ENCODE measurements at regions not wholly inside any gene's neighbourhood (a gene's known extent, or its start where the extent isn't known, plus 50 kb on each side); places are given as distances from the start of the nearest gene placed in this dataset.

DNA sequence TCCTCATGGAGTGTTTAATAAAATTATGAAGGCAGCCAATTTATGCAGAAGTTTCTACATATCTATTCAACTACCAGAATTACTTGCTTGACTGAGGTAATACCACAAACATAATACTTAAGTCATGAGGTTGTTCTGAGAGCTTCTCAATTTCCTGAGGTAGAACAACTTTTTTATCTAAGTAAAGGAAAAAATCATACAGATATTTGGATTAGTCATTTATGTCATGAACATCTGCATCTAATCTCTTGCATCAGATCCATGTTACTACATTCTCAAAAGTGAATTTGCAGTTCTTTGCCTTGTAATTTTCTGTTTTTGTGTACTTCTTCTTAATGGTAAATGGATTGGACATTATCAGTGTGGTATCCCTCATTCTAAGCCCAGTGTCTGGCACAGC, 60.4 kb upstream of the RGMB start:
- H3K18ac ChIP-seq (ENCODE audit: extremely low read depth, low read length) = no peak overlapping the region
- H2BK12ac ChIP-seq (ENCODE audit: low read depth, low read length) = no peak overlapping the region
- no peaks in the 10 kb centered on the region for H3K27me3 ChIP-seq (replicated peaks in 1 of 4; ENCODE audit: control insufficient read depth in 3 of 4, extremely low read depth in 1 of 4, insufficient read depth in 3 of 4, low read length in 3 of 4)
- H3K79me2 ChIP-seq (ENCODE audit: control insufficient read depth in 1 of 2, insufficient read depth in 2 of 2, low read length in 2 of 2) = no peaks in the 10 kb centered on the region
- FAIRE-seq (no peak), DNase-seq (ENCODE audit: low read depth in 1 of 2, low spot score in 2 of 2) (no peak)
- H3K4me3 ChIP-seq (ENCODE audit: extremely low read depth in 1 of 4, insufficient read depth in 2 of 4, low read depth in 3 of 4, low read length in 4 of 4) = no peak overlapping the region
- no peak for TF ChIP-seq RFX5 (IDR thresholded peaks at IDR 0.05; ENCODE audit: borderline replicate concordance, low read depth, low read length)
- TF ChIP-seq RNF2 (IDR thresholded peaks at IDR 0.05; ENCODE audit: borderline replicate concordance, low read depth, low read length, missing control alignments, poor library complexity, severe bottlenecking) = no peak
- TF ChIP-seq ATF2 (IDR thresholded peaks at IDR 0.05; ENCODE audit: low read length) = no peak
- no peak for TF ChIP-seq NANOG (IDR thresholded peaks at IDR 0.05; ENCODE audit: insufficient read depth, low read depth, low read length, poor library complexity, severe bottlenecking)
- no peak overlapping the region for H2AK5ac ChIP-seq (ENCODE audit: low read depth, low read length)
- no peak overlapping the region for H3K4me2 ChIP-seq (ENCODE audit: insufficient read depth in 1 of 2, low read depth in 2 of 2, low read length in 2 of 2)
- no peaks in the 10 kb centered on the region for H3K4me1 ChIP-seq (replicated peaks in 1 of 4; ENCODE audit: control insufficient read depth in 3 of 4, insufficient read depth in 4 of 4, low read length in 3 of 4)
- H3K4ac ChIP-seq (replicated peaks; ENCODE audit: insufficient read length, low read depth, low read length) = no peak overlapping the region
- H2BK120ac ChIP-seq (replicated peaks; ENCODE audit: low read depth, low read length) = no peak overlapping the region
- H3K23ac ChIP-seq (ENCODE audit: insufficient read length) = no peak overlapping the region
- ChIA-PET POLR2A (ENCODE audit: partially characterized antibody) (no interaction called here), CTCF (ENCODE audit: partially characterized antibody) (interaction anchor here (0.7 to 1.2 kb wide), 4 partner anchors 9 to 841 kb away, joined by 3 read pairs; no protein-coding TSS in a partner anchor)
- H3K36me3 ChIP-seq (ENCODE audit: control insufficient read depth in 2 of 4, insufficient read depth in 4 of 4, low read length in 3 of 4) = no peaks in the 10 kb centered on the region
- no peak overlapping the region for H4K5ac ChIP-seq (ENCODE audit: insufficient read length, low read depth, low read length)
- no peak overlapping the region for H2AFZ ChIP-seq (ENCODE audit: low read length)
- no peak overlapping the region for H4K91ac ChIP-seq (replicated peaks; ENCODE audit: insufficient read length, low read length)
- H3K27ac ChIP-seq (ENCODE audit: low read depth, low read length) = no peak overlapping the region
- H4K8ac ChIP-seq (ENCODE audit: extremely low read depth, insufficient read depth, low read length) = no peak overlapping the region
- H3K23me2 ChIP-seq (ENCODE audit: low read depth, low read length) = no peaks in the 10 kb centered on the region
- no peak overlapping the region for H3K9ac ChIP-seq (replicated peaks in 1 of 4; ENCODE audit: extremely low read depth in 1 of 4, low read depth in 3 of 4, low read length in 3 of 4)
- H3K14ac ChIP-seq (ENCODE audit: insufficient read length) = no peak overlapping the region
- H3K56ac ChIP-seq (replicated peaks; ENCODE audit: insufficient read length, low read depth, low read length) = no peak overlapping the region
- H2BK15ac ChIP-seq (ENCODE audit: low read length) = no peak overlapping the region
- no peaks in the 10 kb centered on the region for H4K20me1 ChIP-seq (replicated peaks in 1 of 2; ENCODE audit: control insufficient read depth in 1 of 2, insufficient read depth in 2 of 2, low read length in 2 of 2)
- H2BK5ac ChIP-seq (ENCODE audit: low read depth, low read length) = no peak overlapping the region
- H3K9me3 ChIP-seq (ENCODE audit: insufficient read depth in 2 of 2, low read depth in 1 of 2, low read length in 1 of 2) = no peaks in the 10 kb centered on the region
- no peaks in the 10 kb centered on the region for H3K79me1 ChIP-seq (ENCODE audit: low read depth, low read length)
- H2BK20ac ChIP-seq (ENCODE audit: low read length) = no peak overlapping the region

Data from H1 (cell line).